CD4-positive, alpha-beta T cell treated with Interleukin-17A for 4 hours (primary cell): ENCODE measurements at regions not wholly inside any gene's neighbourhood (a gene's known extent, or its start where the extent isn't known, plus 50 kb on each side); places are given as distances from the start of the nearest gene placed in this dataset.
"Not testable (repeated sequence)": the region's sequence is repeated elsewhere in the genome, so short reads cannot be mapped to it uniquely, and the experiment has no call there.

Experiments used
- DNase-seq: peaks from one replicate; pipeline ENCODE4 v3.0.0-alpha.2; 2020; ENCODE audit warnings: mixed read lengths

DNA sequence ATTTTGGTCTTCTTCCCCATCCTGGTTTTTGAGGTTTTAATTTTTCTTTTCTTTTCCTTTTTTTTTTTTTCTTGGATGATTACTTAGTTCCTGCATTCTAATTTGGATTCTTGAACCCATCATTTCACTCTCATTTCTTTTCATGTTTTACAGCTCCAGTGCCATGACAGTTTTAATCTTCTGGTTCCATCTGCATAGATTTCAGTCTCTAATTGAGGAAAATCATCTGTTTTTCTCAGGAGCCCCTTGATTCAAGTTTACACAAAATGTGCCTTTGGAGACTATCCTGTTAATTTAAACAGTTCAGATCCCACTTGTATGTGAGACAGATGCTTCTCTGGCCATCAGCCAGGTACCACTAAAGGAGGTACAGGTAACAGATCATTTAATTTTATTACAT, 379.9 kb downstream of the PIK3C3 start:
- no peak for DNase-seq

- no peak for DNase-seq
These were observed 381.1 kb downstream of the PIK3C3 start for GRCh38 chr18:42336139-42336538.

DNA sequence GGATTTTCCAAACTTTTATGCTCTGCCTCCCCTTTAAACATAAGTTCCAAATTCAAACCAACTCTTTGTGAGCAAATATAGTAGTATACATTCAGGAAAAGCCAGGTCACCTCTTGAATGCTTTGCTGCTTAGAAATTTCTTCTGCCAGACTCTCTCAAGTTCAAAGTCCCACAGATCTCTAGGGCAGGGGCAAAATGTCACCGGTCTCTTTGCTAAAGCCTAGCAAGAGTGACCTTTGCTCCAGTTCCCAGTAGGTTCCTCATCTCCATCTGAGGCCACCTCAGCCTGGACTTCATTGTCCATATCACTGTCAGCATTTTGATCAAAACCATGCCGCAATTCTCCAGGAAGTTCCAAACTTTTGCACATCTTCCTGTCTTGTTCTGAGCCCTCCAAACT, 382.3 kb downstream of the PIK3C3 start:
- DNase-seq: not testable (repeated sequence)

DNA sequence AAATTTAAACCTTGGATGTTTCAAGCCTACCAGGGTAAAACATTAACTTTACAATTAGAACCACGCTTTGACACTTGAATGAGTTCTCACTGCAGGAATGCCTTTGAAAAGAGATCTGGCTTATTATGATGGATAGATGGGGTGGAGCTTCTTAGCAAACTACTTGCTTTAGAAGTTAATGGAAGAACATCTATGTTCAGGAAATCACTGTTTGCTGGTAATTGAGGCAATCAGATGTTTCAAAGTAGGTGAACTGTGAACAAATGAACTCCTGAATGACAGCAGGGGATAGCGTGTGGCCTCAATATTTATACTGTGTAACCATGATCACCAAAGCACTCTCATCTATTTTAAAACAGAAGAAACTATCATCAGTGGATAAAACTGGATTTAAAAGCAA, 383.6 kb downstream of the PIK3C3 start:
- no peak for DNase-seq

- no peak for DNase-seq
These were observed 384.3 kb downstream of the PIK3C3 start for GRCh38 chr18:42339372-42339771.

GRCh38 chr18:42340423-42341009, 385.5 kb downstream of the PIK3C3 start:
- no peak for DNase-seq

- DNase-seq: no peak
These were observed 386.4 kb downstream of the PIK3C3 start for GRCh38 chr18:42341423-42341822.

DNA sequence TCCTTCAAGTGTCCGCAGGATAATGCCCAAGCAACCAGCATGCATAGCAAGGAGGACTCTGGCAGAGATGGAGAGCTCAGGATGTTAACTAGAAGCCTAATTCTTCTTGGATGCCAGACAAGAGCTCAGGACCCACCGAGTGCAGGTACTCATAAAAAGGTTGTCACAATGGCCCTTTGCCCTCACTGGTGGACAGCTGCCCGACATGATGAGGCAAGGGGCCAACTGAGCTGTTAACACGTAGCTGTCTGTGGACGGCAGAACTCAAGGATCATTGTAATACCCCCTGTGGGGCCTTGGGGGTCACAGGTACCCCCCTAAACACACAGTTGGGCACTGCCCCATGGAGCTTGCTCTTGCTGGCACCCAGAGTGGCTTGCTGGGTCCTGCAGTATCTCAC, 393.7 kb downstream of the PIK3C3 start:
- no peak for DNase-seq

DNA sequence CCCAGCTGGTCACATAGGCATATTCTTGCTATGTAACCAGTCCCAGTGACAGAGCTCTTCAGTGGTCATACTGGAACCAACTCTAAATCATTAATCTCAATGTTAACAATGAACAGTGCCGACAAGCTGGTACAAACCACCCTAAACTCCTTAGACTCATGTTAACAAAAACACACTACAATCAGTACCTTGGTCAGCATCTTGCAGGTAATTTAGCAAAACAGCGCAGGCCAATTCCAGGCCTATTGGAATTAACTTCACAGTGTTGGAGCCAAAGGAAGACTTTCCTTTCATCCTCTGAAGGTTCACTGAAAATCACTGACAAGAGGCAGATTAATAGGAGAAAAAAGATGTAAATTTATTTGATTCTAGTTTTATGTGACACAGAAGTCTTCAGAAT, 396.4 kb downstream of the PIK3C3 start:
- DNase-seq: no peak

GRCh38 chr18:42360716-42361115, 405.7 kb downstream of the PIK3C3 start:
- DNase-seq: no peak

DNA sequence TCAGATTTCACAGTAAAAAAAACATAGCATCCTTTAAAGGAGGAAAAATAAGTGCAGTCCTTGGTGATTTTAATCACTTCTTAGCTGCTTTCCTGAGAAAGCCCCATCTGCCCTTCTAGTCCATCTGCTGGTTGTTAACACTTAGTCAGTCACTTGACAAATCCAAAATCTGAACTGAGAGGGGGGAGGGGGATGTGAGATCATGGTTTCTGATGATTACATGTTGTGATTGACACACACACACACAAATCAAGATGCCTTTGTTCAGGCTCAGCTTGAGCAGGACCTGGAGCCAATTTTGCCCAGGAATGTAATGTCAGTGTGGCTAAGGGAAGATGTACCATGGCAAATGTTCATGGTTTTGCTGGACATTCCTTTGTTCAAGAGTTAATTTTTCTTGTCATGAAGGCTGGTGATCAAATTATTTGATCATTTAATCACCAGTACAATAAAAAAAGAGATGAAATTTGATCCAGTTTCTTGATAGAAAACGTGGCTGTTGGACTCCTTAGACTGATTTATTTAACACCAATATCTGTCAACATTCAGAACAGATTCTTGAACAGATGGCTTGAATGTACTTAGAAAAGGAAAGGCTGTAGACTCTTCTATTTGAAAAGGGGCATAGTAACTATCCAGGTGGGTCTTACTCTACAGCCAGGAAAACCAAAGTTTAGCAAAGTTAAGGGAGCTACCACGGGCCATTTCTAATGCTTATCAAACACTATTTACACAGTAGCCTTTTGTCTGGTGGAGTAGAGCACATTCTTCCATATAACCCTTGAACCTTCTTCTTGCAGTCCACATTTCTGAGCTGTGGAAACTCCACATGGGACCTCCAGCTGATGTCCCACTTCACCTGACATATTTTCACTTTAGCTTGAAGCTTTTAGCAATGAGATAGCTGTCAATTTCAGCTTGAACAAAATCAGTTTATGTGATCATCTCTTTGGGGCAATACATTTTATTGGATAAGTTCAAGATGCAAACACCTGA, 408.7 kb downstream of the PIK3C3 start:
- DNase-seq: no peak

DNA sequence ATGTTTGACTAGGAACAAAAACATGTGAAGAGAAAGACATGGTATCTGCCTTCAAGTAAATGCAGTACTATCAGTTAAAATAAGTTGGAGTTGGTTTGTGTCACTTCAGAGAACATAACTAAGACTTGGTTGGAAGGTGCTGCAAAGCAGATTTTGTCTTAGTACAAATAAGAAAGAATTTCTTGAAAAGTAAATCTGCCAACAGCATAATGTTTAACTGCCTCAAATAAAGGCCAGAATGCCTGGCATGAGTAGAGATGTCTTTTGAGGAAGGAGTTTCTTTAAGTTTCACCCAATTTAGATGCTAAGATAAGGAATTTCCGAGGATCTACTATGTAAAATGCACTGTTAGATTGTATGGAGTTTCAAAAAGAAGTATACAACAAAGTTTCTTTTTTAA, 409.7 kb downstream of the PIK3C3 start:
- no peak for DNase-seq

GRCh38 chr18:42365591-42365990, 410.6 kb downstream of the PIK3C3 start:
- no peak for DNase-seq

- no peak for DNase-seq
These were observed 418.6 kb downstream of the PIK3C3 start for GRCh38 chr18:42373584-42373983.

- DNase-seq: no peak
These were observed 419.9 kb downstream of the PIK3C3 start for GRCh38 chr18:42374961-42375360.

GRCh38 chr18:42378854-42379253, 423.8 kb downstream of the PIK3C3 start:
- not testable (repeated sequence) for DNase-seq

- DNase-seq: not testable (repeated sequence)
These were observed 426.2 kb downstream of the PIK3C3 start for GRCh38 chr18:42381236-42381635.

DNA sequence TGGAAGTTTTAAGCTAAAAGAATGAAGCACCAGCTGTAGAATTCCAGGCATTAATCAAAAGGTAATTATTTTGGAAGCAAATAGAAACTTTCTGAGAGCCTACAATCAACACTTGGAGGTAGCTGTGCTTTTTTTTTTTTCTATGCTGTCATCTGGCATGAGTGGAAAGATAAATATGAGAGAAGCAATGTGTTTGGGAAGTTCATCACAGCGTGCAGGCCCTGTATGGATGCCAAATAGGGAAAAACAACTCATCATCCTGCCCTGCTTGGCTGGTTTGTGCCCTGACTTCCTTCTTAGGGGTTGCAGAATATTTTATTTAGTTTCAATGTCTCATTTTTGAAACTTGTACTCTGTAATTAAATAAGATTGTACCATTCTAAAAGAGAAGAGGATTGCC, 437.4 kb downstream of the PIK3C3 start:
- DNase-seq: no peak

DNA sequence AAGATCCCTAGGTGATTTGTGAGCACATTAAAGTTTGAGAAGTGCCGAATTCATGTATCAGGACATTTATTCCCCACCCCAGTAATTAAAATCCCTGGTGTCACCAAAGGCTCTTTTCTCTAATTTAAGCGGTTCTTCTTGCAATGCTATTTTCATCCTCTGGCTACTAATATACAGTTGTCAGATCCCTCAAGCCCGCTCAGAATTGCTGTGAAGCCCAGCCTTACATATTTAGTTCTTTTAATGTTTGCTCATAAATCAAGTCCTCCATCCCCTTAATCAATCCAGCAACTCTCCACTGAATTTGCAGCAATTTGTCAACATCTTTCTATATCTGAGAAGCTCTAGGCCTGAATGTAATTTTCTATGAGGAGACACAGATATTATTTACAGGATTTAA, 437.9 kb downstream of the PIK3C3 start:
- no peak for DNase-seq

- DNase-seq: no peak
These were observed 439.2 kb downstream of the PIK3C3 start for GRCh38 chr18:42394238-42394637.

DNA sequence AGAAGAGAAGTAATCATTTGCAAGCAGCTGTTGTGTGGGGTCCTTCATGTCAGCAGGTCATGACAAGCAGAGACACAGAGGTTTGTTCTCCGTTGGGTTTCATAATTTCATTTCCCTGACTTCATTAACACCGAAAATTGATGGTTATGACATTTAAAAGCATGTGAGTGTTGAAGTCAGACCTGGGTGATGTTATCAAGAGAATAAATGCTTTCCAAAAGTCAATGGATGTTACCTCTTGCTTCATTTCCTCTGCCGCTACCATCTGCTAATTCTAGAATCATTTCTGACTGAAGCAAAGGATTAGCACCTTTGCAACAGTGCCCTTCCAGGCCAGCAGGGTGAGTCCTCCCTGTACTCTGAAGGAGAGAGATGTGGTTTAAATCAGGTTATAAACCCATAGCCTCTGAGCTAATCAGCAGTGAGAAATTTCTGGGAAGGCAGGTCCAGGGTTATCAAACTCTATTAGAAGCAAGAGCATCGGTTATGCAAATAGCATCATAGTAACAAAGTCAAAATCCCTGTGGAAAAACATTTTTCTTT, 446.2 kb downstream of the PIK3C3 start:
- no peak for DNase-seq

GRCh38 chr18:42404151-42404550, 449.1 kb downstream of the PIK3C3 start:
- DNase-seq: no peak

DNA sequence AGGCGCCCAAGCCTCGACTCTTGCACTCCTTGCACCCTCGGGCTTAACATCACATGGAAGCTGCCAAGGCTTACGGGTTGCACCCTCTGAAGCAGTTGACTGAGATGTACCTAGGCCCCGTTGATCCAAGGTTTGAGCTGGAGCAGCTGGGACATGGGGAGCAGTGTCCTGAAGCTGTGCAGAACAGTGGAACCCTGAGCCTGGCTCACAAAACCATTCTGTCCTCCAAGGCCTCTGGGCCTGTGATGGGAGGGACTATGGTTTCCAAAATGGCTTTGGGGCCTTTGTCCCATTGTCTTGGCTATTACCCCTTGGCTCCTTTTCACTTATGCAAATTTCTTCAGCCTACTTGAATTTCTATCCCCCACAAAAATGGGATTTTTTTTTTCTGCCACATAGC, 454.0 kb downstream of the PIK3C3 start:
- DNase-seq: no peak

GRCh38 chr18:42412281-42412680, 457.2 kb downstream of the PIK3C3 start:
- no peak for DNase-seq
